Nephron progenitor cell (in vitro differentiated cells): ENCODE measurements at regions not wholly inside any gene's neighbourhood (a gene's known extent, or its start where the extent isn't known, plus 50 kb on each side); places are given as distances from the start of the nearest gene placed in this dataset.

Experiments used
- DNase-seq: peaks from one replicate; pipeline ENCODE4 v3.0.0; 2021
- H3K27ac Mint-ChIP-seq: 2 replicates; pipeline ENCODE4 v1.8.0; 2021; ENCODE audit warnings: mild to moderate bottlenecking, moderate library complexity, mixed read lengths
- H3K27me3 Mint-ChIP-seq: 2 replicates; pipeline ENCODE4 v1.8.0; 2021; ENCODE audit warnings: mild to moderate bottlenecking, low read depth, mixed read lengths; ENCODE audit not compliant: poor library complexity
- H3K36me3 Mint-ChIP-seq: 2 replicates; pipeline ENCODE4 v1.8.0; 2021; ENCODE audit warnings: low read depth, mixed read lengths
- H3K4me1 Mint-ChIP-seq: 2 replicates; pipeline ENCODE4 v1.8.0; 2021; ENCODE audit warnings: mixed read lengths
- H3K4me3 Mint-ChIP-seq: 2 replicates; pipeline ENCODE4 v1.8.0; 2021; ENCODE audit warnings: mild to moderate bottlenecking, moderate library complexity, mixed read lengths
- H3K9me3 Mint-ChIP-seq: 2 replicates; pipeline ENCODE4 v1.8.0; 2021; ENCODE audit warnings: mild to moderate bottlenecking, moderate library complexity, mixed read lengths
- CTCF ChIP-seq: fragments of 200-600 bp; sonication (generic); IDR thresholded peaks from 2 replicates; pipeline ENCODE4 v1.5.0; 2021; ENCODE audit warnings: antibody characterized with exemption

- Mint-ChIP-seq H3K4me1 (no peaks in the 10 kb centered on the region), H3K4me3 (no peak overlapping the region), H3K27ac (no peak overlapping the region), H3K27me3 (peaks cover 6% of the 10 kb centered on the region), H3K9me3 (peaks cover 10% of the 10 kb centered on the region), H3K36me3 (no peaks in the 10 kb centered on the region)
- TF ChIP-seq CTCF, result no peak
- DNase-seq, result no peak
Measured at GRCh38 chr16:63018581-63019223, 982.5 kb upstream of the CDH8 start.

- no peaks in the 10 kb centered on the region for H3K36me3 Mint-ChIP-seq
- H3K27ac Mint-ChIP-seq, result no peak overlapping the region
- no peak overlapping the region for H3K4me3 Mint-ChIP-seq
Measured at GRCh38 chr16:63008688-63009087, 972.5 kb upstream of the CDH8 start.

DNA sequence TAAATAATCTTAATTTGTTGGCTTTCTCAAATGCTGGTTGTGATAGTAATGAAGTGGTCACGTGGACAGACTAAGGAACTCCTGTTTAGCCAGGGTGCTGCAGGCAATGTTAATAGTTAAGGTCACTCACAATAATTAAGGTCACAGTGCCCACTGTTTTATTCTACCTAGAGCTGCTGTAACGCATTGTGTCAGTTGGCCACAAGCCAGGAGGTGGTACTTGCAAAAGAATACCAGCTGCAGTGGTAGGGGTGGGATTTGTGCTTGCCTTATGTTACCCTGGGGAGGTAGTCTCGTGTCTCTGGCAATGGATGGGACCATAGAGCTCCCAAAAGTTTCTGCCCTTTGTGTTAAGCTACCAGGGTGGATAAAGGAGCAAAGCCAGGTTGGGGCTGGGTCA, 969.1 kb upstream of the CDH8 start:
- TF ChIP-seq CTCF, result no peak
- no peaks in the 10 kb centered on the region for H3K4me1 Mint-ChIP-seq
- no peak overlapping the region for H3K27ac Mint-ChIP-seq
- no peak for DNase-seq
- no peaks in the 10 kb centered on the region for H3K27me3 Mint-ChIP-seq
- H3K9me3 Mint-ChIP-seq, result peaks cover 27% of the 10 kb centered on the region
- H3K4me3 Mint-ChIP-seq, result no peak overlapping the region
- no peaks in the 10 kb centered on the region for H3K36me3 Mint-ChIP-seq

More at GRCh38 chr16:63008688-63009087, 972.5 kb upstream of the CDH8 start:
- no peaks in the 10 kb centered on the region for H3K4me1 Mint-ChIP-seq
- peaks cover 5% of the 10 kb centered on the region for H3K27me3 Mint-ChIP-seq
- no peak for DNase-seq
- no peak for TF ChIP-seq CTCF
- H3K9me3 Mint-ChIP-seq, result peaks cover 7% of the 10 kb centered on the region

GRCh38 chr16:62989480-62989879, 953.2 kb upstream of the CDH8 start:
- no peaks in the 10 kb centered on the region for H3K27me3 Mint-ChIP-seq
- no peak for TF ChIP-seq CTCF
- H3K27ac Mint-ChIP-seq, result no peak overlapping the region
- no peak for DNase-seq
- H3K4me3 Mint-ChIP-seq, result no peak overlapping the region
- no peaks in the 10 kb centered on the region for H3K36me3 Mint-ChIP-seq
- peaks cover 13% of the 10 kb centered on the region for H3K9me3 Mint-ChIP-seq
- no peaks in the 10 kb centered on the region for H3K4me1 Mint-ChIP-seq

- no peak for DNase-seq
- no peak overlapping the region for H3K27ac Mint-ChIP-seq
Measured at GRCh38 chr16:62985722-62986121, 949.5 kb upstream of the CDH8 start.

More at GRCh38 chr16:62985722-62986121, 949.5 kb upstream of the CDH8 start:
- H3K4me3 Mint-ChIP-seq, result no peak overlapping the region
- peaks cover 4% of the 10 kb centered on the region for H3K36me3 Mint-ChIP-seq
- H3K4me1 Mint-ChIP-seq, result no peaks in the 10 kb centered on the region
- H3K27me3 Mint-ChIP-seq, result no peaks in the 10 kb centered on the region
- TF ChIP-seq CTCF, result no peak
- H3K9me3 Mint-ChIP-seq, result peaks cover 29% of the 10 kb centered on the region
